ENCODE measurements at regions not wholly inside any gene's neighbourhood (a gene's known extent, or its start where the extent isn't known, plus 50 kb on each side); places are given as distances from the start of the nearest gene placed in this dataset.

GRCh38 chr9:119114681-119115080 lies 254.6 kb downstream of the BRINP1 start:
- TF ChIP-seq NR3C1 (CRISPR knock-in tag; conservative IDR thresholded peaks at IDR 0.05; ENCODE audit: low read depth) = no peak
- no peak for TF ChIP-seq CTCF (IDR thresholded peaks at IDR 0.05)
- TF ChIP-seq E2F1 (CRISPR knock-in tag; IDR thresholded peaks at IDR 0.05) = no peak
- TF ChIP-seq ZNF121 (CRISPR knock-in tag; IDR thresholded peaks at IDR 0.05) = no peak

Data from WTC11 (cell line).